SH-SY5Y (cell line): ENCODE measurements at regions not wholly inside any gene's neighbourhood (a gene's known extent, or its start where the extent isn't known, plus 50 kb on each side); places are given as distances from the start of the nearest gene placed in this dataset.

Source experiments
- GATA2 ChIP-seq: IDR thresholded peaks from 2 replicates; pipeline ENCODE4 v1.6.1; 2011; ENCODE audit warnings: mild to moderate bottlenecking, low read depth, low read length
- GATA3 ChIP-seq: IDR thresholded peaks from 2 replicates; pipeline ENCODE4 v1.6.1; 2011; ENCODE audit warnings: low read depth, mild to moderate bottlenecking, low read length, moderate library complexity

DNA sequence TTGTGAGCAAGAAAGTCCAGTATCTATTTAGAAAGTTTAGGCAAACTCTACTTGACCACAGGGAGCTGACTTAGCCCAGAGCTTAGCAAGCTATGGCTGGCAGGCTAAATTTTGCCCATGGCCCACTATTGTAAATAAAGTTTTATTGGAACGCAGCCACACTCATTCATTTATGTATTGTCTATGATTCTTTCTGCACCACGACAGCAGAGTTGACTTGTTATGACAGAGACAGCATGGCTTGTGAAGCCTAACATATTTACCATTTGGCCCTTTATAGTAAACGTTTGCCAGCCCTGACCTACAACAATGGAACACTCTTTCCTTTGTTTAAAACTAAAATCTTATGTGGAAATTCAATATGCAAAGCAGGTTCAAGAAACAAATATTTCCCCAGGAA, 100.0 kb upstream of the ZFHX3 start:
- no peak for TF ChIP-seq GATA2
- no peak for TF ChIP-seq GATA3

GRCh38 chr16:73145166-73145880, 97.4 kb upstream of the ZFHX3 start:
- no peak for TF ChIP-seq GATA3
- TF ChIP-seq GATA2 = no peak

DNA sequence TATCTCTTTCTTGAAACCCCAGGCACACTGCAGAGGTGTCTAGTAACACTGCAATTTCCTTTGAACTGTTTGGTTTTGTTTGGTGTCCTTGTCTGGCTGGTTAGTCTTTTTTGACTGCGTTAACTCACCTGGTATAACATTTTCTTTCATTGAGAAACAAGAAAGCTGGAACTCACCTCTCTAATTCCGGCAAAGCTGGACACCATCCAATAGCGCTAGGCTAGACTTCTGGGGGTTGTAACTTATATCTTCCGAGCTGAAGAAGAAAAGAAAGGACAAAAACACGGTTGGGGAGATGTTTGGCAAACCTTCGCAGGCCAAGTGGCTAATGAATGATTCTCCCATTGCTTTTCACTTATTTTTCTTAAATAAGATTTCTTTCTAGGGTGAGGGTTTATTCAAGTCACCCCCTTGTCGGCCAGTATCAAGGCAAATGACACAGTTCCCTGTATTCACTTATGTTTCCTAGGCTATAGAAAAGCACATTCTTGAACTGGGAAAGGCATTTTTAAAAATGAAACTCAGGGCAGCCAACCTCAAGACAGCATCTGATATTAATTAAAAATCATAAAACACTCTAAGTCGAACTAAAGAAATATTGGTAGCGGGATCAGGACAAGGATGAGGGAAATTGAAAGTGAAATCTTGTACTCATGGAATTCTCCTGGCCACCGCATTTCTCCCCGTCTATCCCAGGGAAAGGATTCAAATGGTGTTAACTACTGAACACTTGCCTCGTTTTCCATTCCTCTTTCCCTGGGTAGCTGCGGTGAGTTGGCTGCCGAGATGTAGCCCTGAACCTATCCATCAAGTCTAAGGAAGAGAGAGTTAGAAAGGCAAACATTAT, 95.9 kb upstream of the ZFHX3 start:
- TF ChIP-seq GATA2 (no peak), GATA3 (no peak)

DNA sequence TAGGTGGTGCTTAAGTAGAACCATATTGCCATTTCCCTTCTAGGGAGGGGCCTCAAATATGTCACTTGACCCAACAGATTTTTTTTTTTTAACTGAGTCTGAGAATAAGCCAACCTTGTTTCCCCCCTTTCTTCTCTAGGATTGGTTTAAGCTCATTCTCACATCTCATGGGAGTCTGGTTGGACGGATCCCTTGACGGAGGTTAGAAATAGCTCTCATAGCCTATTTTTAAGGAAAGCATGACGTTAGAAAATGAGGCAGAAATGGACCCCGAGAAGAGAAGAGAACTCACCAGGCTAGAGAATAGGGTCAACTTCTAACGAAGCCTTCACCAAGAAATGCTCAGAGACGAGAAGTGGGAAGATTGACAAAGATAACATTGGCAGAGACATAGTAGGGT, 95.1 kb upstream of the ZFHX3 start:
- TF ChIP-seq GATA2 = no peak
- TF ChIP-seq GATA3 = no peak

GRCh38 chr16:73142053-73142854, 94.3 kb upstream of the ZFHX3 start:
- TF ChIP-seq GATA2 (no peak), GATA3 (no peak)

DNA sequence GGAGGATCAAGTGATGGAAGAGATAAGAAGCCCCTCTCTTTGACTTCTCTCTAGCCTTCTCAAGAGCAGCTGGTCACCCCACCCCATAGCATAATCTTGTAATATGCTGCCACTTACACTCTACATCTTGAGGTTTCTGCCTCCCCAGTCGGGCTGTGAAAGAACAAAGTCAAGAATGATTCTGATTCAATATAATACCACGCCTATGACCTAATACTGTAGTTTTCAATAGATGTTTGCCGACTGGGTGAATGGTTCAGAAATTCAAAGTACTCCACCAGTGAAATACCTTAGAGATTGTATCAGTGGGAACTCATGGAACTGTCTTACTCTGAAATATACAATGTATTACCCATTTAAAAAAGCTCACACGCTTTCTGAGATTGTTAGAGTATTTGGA, 93.0 kb upstream of the ZFHX3 start:
- TF ChIP-seq GATA2 (no peak), GATA3 (no peak)

DNA sequence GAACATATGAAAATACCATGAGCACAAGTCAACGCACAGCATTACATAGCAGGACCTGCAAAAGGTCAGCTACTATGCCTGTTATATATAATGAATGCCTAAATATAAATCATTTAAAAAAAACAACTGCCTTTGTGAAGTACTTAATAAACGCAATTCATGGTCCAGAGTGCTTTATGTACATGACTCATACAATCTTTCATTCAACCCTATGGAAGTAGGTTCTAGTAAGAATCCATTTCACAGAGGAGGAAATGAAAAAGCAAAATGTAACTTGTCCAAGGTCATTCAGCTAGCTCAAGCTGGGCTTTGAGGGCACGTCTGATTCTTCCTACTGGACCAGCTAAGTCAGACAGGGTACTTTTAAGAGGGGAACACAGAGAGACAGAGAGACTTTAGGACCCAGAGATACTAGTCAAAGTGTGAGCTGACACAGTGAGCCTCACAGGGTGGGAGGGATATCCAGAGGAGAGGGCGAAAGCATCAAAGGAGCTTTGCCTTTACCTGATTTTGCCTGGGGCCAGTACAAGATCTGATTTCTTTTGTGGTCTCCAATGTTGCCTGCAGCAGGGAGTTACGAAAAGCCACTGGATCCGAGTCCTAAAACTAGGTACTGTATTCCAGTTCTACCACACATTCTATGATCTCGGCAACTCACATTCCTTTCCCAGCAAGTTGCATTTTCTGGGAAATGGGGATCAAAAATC, 83.4 kb upstream of the ZFHX3 start:
- TF ChIP-seq GATA2 (no peak), GATA3 (no peak)

DNA sequence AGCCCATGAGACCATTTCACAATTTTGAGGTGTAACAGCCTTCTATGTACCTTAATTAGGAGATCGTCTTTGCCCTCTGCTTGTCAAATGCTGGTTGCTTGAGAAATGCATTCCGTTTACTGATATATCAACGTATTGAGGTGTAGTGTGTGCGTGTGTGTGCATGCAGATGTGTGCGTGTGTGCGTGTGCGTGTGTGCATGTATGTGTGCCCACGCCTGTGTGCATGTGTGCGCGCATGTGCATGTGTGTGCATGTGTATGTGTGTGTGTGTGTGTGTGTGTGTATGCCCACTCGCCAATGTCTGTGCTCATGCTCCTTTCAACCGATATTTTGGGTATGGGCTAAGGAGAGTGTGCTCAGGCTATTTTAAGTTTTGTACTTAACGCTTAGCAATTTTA, 81.5 kb upstream of the ZFHX3 start:
- TF ChIP-seq GATA3 = no peak

- TF ChIP-seq GATA2 = no peak
- TF ChIP-seq GATA3 = no peak
Observed at GRCh38 chr16:73126525-73126853, 78.6 kb upstream of the ZFHX3 start.

DNA sequence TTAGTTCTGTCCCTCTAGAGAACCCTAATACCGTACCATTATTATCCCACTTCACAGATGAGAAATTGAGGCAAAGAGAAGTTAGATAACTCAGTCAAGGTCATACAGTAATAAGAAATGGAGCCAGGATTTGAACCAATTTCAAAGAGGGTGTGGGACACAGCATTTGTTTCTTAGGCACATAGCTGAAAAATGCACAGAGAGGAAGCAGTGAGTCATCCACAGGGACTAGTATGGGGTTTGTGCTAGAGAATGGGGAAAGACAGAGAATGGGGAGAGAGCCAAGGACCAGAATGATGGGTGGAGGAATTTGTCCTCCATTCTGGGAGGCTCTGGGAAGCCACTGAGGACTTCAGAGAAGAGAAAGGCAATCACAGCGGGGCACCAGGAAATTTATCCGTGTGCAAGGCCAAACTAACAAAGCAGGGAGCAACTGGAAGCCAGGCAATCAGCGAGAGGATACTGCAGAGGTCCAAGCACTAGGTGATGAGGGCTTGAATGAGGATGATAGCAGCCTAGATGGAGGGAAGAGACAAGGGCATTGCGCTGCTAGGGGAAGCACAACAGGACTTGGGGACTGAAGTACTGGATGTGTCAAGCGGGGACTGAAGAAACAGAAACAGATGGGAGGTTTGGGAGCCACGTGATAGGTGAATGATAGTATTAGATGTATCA, 78.1 kb upstream of the ZFHX3 start:
- no peak for TF ChIP-seq GATA3
- TF ChIP-seq GATA2 = no peak

- TF ChIP-seq GATA2 = no peak
- TF ChIP-seq GATA3 = no peak
Observed at GRCh38 chr16:73124665-73125375, 76.9 kb upstream of the ZFHX3 start.

DNA sequence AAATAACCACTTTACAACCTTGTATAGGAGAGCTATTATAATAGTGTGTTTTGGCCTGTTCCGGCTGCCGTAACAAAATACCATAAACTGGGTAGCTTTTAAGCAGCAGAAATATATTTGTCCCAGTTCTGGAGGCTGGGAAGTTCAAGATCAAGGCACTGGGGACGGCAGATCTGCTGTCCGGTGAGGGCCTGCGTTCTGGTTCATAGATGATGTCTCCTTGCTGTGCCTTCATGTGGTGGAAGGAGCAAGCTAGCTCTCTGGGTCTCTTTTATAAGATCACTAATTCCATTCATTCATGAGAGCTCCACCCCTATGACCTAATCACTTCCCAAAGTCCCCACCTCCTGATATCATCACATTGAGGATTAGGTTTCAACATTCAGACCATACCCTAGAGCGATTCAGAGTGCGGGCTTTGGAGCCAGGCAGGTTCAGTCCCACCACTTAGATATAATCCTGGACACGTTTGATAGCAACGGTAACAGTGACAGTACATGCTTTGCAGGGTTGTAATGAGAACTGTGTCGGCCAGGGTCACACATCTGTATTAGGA, 76.2 kb upstream of the ZFHX3 start:
- TF ChIP-seq GATA2 = no peak
